ENCODE measurements at regions not wholly inside any gene's neighbourhood (a gene's known extent, or its start where the extent isn't known, plus 50 kb on each side); places are given as distances from the start of the nearest gene placed in this dataset.
"Not testable (repeated sequence)": the region's sequence is repeated elsewhere in the genome, so short reads cannot be mapped to it uniquely, and the experiment has no call there.

DNA sequence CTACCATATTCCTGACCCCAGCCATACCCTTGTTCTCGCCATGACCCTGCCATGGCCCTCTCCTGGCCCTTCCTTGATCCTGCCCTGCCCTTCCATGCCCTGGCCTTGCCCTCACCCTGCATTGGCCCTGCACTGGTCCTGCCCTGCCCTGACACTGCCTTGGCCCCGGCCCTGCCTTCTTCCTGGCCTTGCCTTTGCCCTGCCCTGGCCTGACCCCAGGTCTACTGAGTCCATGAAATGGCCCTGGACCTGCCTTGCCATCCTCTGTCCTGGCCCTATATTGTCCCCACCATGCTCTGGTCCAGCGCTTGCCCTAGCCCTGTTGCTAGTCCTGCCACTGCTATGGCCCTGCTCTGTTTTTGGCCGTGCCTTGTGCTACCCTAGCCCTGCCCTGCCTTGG is 536.1 kb downstream of the FOXD4L6 start:
- H3K9me3 ChIP-seq (ENCODE audit: control insufficient read depth, insufficient read depth, low read depth, low read length); H3K4me1 ChIP-seq (ENCODE audit: control insufficient read depth, insufficient read depth, low read length); CTCF ChIA-PET; H3K4me3 ChIP-seq (ENCODE audit: low read depth, low read length); H3K36me3 ChIP-seq (ENCODE audit: control insufficient read depth in 2 of 2, insufficient read depth in 1 of 2, low read length in 2 of 2); H3K27ac ChIP-seq (ENCODE audit: extremely low read depth, low read depth, low read length); POLR2A ChIA-PET: not testable (repeated sequence)

DNA sequence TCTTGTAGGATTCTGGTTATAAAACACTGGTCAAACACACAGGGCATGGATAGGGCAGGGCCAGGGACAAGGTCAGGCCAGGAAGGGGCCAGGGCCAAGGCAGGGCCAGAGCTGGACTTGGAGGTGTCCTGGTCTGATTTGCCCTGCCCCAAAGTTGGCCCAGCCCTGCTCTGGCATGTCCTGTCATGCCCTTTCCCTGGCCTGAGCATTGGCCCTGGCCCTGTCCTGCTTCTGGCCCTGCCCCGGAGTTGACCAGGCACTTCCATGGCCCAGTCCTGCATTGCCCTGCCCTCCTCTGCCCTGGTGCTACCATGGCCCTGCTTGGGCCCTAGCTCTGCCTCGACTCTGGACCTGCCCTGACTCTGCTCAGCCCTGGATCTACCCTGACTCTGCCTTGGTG is 536.6 kb downstream of the FOXD4L6 start:
- H3K27ac ChIP-seq (ENCODE audit: extremely low read depth, low read depth, low read length); H3K4me1 ChIP-seq (ENCODE audit: control insufficient read depth, insufficient read depth, low read length); POLR2A ChIA-PET; H3K36me3 ChIP-seq (ENCODE audit: control insufficient read depth in 2 of 2, insufficient read depth in 1 of 2, low read length in 2 of 2); H3K9me3 ChIP-seq (ENCODE audit: control insufficient read depth, insufficient read depth, low read depth, low read length); CTCF ChIA-PET; H3K4me3 ChIP-seq (ENCODE audit: low read depth, low read length): not testable (repeated sequence)

DNA sequence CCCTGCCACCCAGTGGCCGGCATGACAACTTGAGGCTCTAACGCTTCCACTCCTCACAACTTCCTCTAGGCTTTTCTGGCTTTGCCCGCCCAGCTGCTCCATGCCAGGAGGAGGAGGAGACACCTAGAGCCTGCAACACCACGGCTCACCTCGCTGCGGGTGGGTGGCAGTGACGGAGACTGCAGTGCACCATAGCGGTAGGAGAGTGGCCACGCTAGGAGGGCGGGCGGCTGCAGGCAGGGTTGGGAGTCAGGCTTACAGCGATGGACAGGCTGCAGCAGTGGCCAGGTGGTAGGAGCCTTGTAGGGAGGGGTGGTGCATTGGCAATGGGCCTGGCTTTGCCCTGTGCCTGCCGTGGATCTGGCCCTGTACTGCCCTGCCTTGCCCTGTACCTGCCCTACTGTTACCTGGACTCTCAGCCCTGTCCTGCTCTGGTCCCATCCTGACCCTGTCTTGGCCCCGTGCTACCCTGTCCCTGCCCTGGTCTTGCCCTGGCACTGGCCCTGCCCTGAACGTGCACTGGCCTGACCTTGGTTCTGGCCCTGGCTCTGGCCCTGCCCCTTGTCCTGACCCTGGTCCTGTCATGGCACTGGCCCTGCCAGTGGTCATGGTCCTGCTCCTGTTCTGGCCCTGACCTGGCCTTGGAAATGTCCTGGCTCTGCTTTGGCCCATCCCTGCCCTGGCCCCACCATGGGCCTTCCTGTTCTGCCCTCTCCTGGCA is 540.8 kb downstream of the FOXD4L6 start:
- H3K4me1 ChIP-seq (ENCODE audit: control insufficient read depth, insufficient read depth, low read length); H3K36me3 ChIP-seq (ENCODE audit: control insufficient read depth in 2 of 2, insufficient read depth in 1 of 2, low read length in 2 of 2); H3K9me3 ChIP-seq (ENCODE audit: control insufficient read depth, insufficient read depth, low read depth, low read length); CTCF ChIA-PET; H3K4me3 ChIP-seq (ENCODE audit: low read depth, low read length); H3K27ac ChIP-seq (ENCODE audit: extremely low read depth, low read depth, low read length); POLR2A ChIA-PET: not testable (repeated sequence)

DNA sequence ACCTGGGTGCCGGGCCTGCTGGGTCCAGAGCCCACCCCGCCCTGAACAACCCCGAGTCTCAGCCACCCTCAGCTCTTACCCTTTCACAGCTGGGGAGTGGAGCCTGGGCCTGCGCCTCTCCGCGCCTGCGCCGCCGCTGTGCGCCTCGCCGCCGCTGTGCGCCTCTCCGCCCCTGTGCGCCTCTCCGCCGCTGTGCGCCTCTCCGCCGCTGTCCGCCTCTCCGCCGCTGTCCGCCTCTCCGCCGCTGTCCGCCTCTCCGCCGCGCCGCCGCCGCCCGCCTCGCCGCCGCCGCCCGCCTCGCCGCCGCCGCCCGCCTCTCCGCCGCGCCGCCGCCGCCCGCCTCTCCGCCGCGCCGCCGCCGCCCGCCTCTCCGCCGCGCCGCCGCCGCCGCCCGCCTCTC is 544.4 kb downstream of the FOXD4L6 start:
- TF ChIP-seq, protein P1, sequence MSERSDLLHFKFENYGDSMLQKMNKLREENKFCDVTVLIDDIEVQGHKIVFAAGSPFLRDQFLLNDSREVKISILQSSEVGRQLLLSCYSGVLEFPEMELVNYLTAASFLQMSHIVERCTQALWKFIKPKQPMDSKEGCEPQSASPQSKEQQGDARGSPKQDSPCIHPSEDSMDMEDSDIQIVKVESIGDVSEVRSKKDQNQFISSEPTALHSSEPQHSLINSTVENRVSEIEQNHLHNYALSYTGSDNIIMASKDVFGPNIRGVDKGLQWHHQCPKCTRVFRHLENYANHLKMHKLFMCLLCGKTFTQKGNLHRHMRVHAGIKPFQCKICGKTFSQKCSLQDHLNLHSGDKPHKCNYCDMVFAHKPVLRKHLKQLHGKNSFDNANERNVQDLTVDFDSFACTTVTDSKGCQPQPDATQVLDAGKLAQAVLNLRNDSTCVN (tag by site-specific recombination; optimal IDR thresholded peaks at IDR 0.05) = peak; percentile 19
- H3K36me3 ChIP-seq (ENCODE audit: control insufficient read depth in 2 of 2, insufficient read depth in 1 of 2, low read length in 2 of 2); H3K4me1 ChIP-seq (ENCODE audit: control insufficient read depth, insufficient read depth, low read length); H3K9me3 ChIP-seq (ENCODE audit: control insufficient read depth, insufficient read depth, low read depth, low read length); H3K27ac ChIP-seq (ENCODE audit: extremely low read depth, low read depth, low read length); CTCF ChIA-PET; H3K4me3 ChIP-seq (ENCODE audit: low read depth, low read length); POLR2A ChIA-PET: not testable (repeated sequence)

DNA sequence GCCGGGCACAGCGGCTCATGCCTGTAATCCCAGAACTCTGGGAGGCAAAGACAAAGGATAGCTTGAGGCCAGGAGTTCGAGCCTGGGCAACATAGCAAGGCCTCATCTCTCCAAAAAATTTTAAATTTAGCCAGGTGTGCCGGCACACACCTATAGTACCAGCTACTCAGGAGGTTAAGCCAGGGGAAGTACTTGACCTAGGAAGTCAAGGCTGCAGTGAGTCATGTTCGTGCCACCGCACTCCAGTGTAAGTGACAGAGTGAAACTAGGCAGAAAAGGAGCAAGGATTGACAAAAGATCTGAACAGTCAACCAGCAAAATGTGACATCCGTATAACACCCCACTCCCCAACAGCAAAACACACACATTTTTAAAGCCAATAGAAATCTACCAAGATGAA is 545.3 kb downstream of the FOXD4L6 start:
- H3K4me3 ChIP-seq (ENCODE audit: low read depth, low read length); POLR2A ChIA-PET; CTCF ChIA-PET; H3K36me3 ChIP-seq (ENCODE audit: control insufficient read depth in 2 of 2, insufficient read depth in 1 of 2, low read length in 2 of 2); H3K9me3 ChIP-seq (ENCODE audit: control insufficient read depth, insufficient read depth, low read depth, low read length); H3K4me1 ChIP-seq (ENCODE audit: control insufficient read depth, insufficient read depth, low read length); H3K27ac ChIP-seq (ENCODE audit: extremely low read depth, low read depth, low read length): not testable (repeated sequence)

DNA sequence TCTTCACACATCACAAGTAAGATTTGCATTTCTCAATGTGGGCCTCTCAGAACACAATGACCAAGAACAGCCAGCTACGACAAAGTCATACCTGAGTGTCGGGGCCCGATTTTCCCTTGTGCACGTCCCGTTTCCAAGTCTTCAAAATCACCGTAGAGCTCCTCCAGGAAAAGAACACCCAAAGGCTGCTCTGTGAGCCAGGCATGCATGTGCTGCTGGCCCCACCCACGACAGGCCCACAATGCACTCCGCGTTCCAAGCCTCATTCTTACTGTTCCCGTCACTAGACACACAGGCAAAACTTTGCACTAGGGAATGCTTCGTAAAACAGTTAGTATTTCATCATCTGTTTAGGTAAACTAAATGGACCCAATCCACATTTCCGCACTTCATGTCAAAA is 549.6 kb downstream of the FOXD4L6 start:
- H3K4me1 ChIP-seq (ENCODE audit: control insufficient read depth, insufficient read depth, low read length); POLR2A ChIA-PET; H3K36me3 ChIP-seq (ENCODE audit: control insufficient read depth in 2 of 2, insufficient read depth in 1 of 2, low read length in 2 of 2); H3K27ac ChIP-seq (ENCODE audit: extremely low read depth, low read depth, low read length); CTCF ChIA-PET; H3K4me3 ChIP-seq (ENCODE audit: low read depth, low read length); H3K9me3 ChIP-seq (ENCODE audit: control insufficient read depth, insufficient read depth, low read depth, low read length): not testable (repeated sequence)
